Left forelimb (tissue), 1 donor: ENCODE measurements at regions not wholly inside any gene's neighbourhood (a gene's known extent, or its start where the extent isn't known, plus 50 kb on each side); places are given as distances from the start of the nearest gene placed in this dataset.

Experiments used
- DNase-seq: peaks from one replicate; pipeline ENCODE4 v3.0.0-alpha.2; 2018; ENCODE audit warnings: low spot score

- DNase-seq = no peak
Observed at GRCh38 chr2:22238967-22239366, 1115.2 kb downstream of the TDRD15 start.

- no peak for DNase-seq
Observed at GRCh38 chr2:22247466-22247865, 1123.7 kb downstream of the TDRD15 start.

- DNase-seq = no peak
Observed at GRCh38 chr2:22248851-22249250, 1125.1 kb downstream of the TDRD15 start.

- DNase-seq = no peak
Observed at GRCh38 chr2:22253171-22253570, 1129.4 kb downstream of the TDRD15 start.

GRCh38 chr2:22261165-22261564 lies 1123.8 kb upstream of the KLHL29 start:
- DNase-seq = no peak

- DNase-seq = no peak
Observed at GRCh38 chr2:22270341-22270740, 1114.6 kb upstream of the KLHL29 start.

GRCh38 chr2:22273853-22274252 lies 1111.1 kb upstream of the KLHL29 start:
- no peak for DNase-seq

- DNase-seq = no peak
Observed at GRCh38 chr2:22274661-22275060, 1110.3 kb upstream of the KLHL29 start.

GRCh38 chr2:22276696-22277095 lies 1108.3 kb upstream of the KLHL29 start:
- no peak for DNase-seq

GRCh38 chr2:22279541-22279940 lies 1105.4 kb upstream of the KLHL29 start:
- no peak for DNase-seq

GRCh38 chr2:22281033-22281432 lies 1103.9 kb upstream of the KLHL29 start:
- no peak for DNase-seq

GRCh38 chr2:22282220-22282619 lies 1102.8 kb upstream of the KLHL29 start:
- no peak for DNase-seq

GRCh38 chr2:22282916-22283315 lies 1102.1 kb upstream of the KLHL29 start:
- DNase-seq = no peak

- no peak for DNase-seq
Observed at GRCh38 chr2:22283436-22283835, 1101.5 kb upstream of the KLHL29 start.

GRCh38 chr2:22290302-22290701 lies 1094.7 kb upstream of the KLHL29 start:
- DNase-seq = no peak

GRCh38 chr2:22290909-22291473 lies 1094.0 kb upstream of the KLHL29 start:
- DNase-seq = no peak

GRCh38 chr2:22301228-22301627 lies 1083.8 kb upstream of the KLHL29 start:
- no peak for DNase-seq

GRCh38 chr2:22326250-22326649 lies 1058.7 kb upstream of the KLHL29 start:
- DNase-seq = no peak

GRCh38 chr2:22329211-22330154 lies 1055.5 kb upstream of the KLHL29 start:
- peak; percentile 66 for DNase-seq

- DNase-seq = no peak
Observed at GRCh38 chr2:22336414-22336813, 1048.6 kb upstream of the KLHL29 start.

GRCh38 chr2:22340716-22341115 lies 1044.3 kb upstream of the KLHL29 start:
- DNase-seq = no peak

GRCh38 chr2:22347306-22347705 lies 1037.7 kb upstream of the KLHL29 start:
- DNase-seq = no peak

- DNase-seq = no peak
Observed at GRCh38 chr2:22350621-22351020, 1034.4 kb upstream of the KLHL29 start.
